ENCODE measurements at regions not wholly inside any gene's neighbourhood (a gene's known extent, or its start where the extent isn't known, plus 50 kb on each side); places are given as distances from the start of the nearest gene placed in this dataset.

DNA sequence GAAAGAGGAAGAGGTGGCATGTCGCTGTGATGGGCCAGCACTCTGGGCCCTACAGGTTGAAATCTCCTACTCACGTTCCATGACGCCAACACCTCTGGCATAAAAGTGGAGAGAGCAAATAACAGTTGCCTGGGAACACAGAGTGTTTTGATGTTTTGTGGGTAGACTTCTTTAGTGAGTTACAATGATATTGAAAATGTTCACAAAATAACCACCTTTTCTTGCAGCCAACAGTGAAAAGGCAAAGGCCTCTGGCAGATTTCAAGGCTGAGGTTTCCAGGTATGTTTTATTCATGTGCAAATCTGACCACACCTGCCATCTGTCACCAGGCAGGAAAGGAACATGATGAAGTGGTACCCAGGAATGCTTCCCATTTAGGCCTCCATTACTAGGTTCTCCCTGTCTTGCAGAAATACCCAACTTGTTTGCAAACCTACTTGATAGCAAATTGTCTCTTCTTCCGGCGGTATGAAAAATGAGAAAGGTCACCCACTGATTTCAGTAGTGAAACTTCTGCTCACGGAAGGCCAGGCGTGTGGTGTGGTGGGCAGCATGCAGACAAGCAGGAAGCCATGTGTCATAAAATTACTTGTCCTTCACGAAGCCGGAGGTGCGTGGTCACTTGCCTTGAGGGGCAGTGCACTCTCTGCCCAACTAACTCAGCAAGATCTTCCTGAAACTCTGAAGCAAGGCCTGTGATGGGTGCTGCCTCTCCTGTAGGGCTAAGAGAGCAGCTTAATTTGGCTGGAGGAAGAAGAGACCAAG, 299.1 kb upstream of the PRDM1 start:
- TF ChIP-seq, protein P1, sequence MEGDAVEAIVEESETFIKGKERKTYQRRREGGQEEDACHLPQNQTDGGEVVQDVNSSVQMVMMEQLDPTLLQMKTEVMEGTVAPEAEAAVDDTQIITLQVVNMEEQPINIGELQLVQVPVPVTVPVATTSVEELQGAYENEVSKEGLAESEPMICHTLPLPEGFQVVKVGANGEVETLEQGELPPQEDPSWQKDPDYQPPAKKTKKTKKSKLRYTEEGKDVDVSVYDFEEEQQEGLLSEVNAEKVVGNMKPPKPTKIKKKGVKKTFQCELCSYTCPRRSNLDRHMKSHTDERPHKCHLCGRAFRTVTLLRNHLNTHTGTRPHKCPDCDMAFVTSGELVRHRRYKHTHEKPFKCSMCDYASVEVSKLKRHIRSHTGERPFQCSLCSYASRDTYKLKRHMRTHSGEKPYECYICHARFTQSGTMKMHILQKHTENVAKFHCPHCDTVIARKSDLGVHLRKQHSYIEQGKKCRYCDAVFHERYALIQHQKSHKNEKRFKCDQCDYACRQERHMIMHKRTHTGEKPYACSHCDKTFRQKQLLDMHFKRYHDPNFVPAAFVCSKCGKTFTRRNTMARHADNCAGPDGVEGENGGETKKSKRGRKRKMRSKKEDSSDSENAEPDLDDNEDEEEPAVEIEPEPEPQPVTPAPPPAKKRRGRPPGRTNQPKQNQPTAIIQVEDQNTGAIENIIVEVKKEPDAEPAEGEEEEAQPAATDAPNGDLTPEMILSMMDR (IDR thresholded peaks at IDR 0.05): no peak
- Mint-ChIP-seq H3K4me3 (no peak overlapping the region), H3K27me3 (ENCODE audit: low read depth in 3 of 3) (peaks cover 0 to 8% (median 2%) of the 10 kb centered on the region in 3 donors), H3K9me3 (no peaks in the 10 kb centered on the region), H3K27ac (peak overlapping the region in 3 of 7 donors; percentile 59 to 79 (median 62)), H3K36me3 (peaks cover 0 to 2% of the 10 kb centered on the region in 2 donors), H3K4me1 (peaks cover 57% of the 10 kb centered on the region)
- Histone ChIP-seq H3K79me2 (ENCODE audit: insufficient read depth, low read length) (no peaks in the 10 kb centered on the region), H3K27ac (ENCODE audit: low read depth in 1 of 2, low read length in 2 of 2) (no peak overlapping the region), H3K9me3 (replicated peaks in 1 of 2; ENCODE audit: control insufficient read depth in 1 of 2, insufficient read depth in 1 of 2, low read length in 2 of 2) (no peaks in the 10 kb centered on the region), H3K27me3 (ENCODE audit: control insufficient read depth in 2 of 2, insufficient read depth in 2 of 2, low read length in 2 of 2) (no peaks in the 10 kb centered on the region), H3K4me3 (replicated peaks in 1 of 3; ENCODE audit: low read depth in 2 of 3, low read length in 3 of 3) (no peak overlapping the region), H2AFZ (ENCODE audit: insufficient read depth, low read depth, low read length, poor library complexity, severe bottlenecking) (no peak overlapping the region), H4K20me1 (ENCODE audit: insufficient read depth, low read length) (no peaks in the 10 kb centered on the region), H3K4me2 (replicated peaks; ENCODE audit: extremely low read depth, low read length, poor library complexity, severe bottlenecking) (no peak overlapping the region), H3K36me3 (replicated peaks in 1 of 2; ENCODE audit: control insufficient read depth in 1 of 2, insufficient read depth in 2 of 2, low read length in 2 of 2) (no peaks in the 10 kb centered on the region), H3K9ac (ENCODE audit: insufficient read depth, low read length, poor library complexity, severe bottlenecking) (no peak overlapping the region), H3K4me1 (ENCODE audit: control insufficient read depth in 1 of 2, insufficient read depth in 2 of 2, low read length in 2 of 2) (peaks cover 54 to 59% of the 10 kb centered on the region in 2 donors)
- intact Hi-C loops (cut with micrococcal nuclease): loop anchor here (5.0 to 10.0 kb wide), 2 partner anchors 198 to 300 kb away; partner anchors contain the start of gene PRDM1 (in 1 of the 2)
- DNase-seq: no peak
- 93% methylated on average over 4 of the region's 10 CpGs for whole genome bisulfite sequencing (ENCODE audit: insufficient coverage)

DNA sequence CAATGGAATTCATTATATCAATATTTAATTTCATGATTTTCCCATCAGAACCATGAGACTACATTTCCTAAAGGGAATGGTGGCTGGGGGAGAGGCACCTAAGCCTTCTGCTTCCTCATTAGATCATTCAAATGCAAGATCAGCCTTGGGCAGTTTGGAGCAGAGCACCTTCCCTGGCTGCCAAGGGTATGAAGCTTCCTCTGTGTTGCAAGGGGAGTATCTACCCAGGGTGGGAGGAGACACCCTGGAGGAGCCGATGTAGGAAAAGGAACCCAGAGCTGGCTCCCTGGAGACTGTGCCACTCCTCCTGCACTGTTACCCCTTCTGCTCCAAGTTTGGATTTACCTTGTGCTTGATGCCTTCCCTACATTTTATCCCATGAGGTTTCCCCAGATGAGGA, 299.7 kb upstream of the PRDM1 start:
- Mint-ChIP-seq H3K4me3 (no peak overlapping the region), H3K27ac (peak overlapping the region in 4 of 7 donors; percentile 46 to 79 (median 60)), H3K4me1 (peaks cover 50% of the 10 kb centered on the region), H3K9me3 (no peaks in the 10 kb centered on the region), H3K36me3 (peaks cover 0 to 2% of the 10 kb centered on the region in 2 donors), H3K27me3 (ENCODE audit: low read depth in 3 of 3) (peaks cover 0 to 8% (median 2%) of the 10 kb centered on the region in 3 donors)
- Histone ChIP-seq H2AFZ (ENCODE audit: insufficient read depth, low read depth, low read length, poor library complexity, severe bottlenecking) (no peak overlapping the region), H3K27me3 (ENCODE audit: control insufficient read depth in 2 of 2, insufficient read depth in 2 of 2, low read length in 2 of 2) (no peaks in the 10 kb centered on the region), H3K4me1 (ENCODE audit: control insufficient read depth in 1 of 2, insufficient read depth in 2 of 2, low read length in 2 of 2) (peaks cover 48 to 53% of the 10 kb centered on the region in 2 donors), H3K9me3 (replicated peaks in 1 of 2; ENCODE audit: control insufficient read depth in 1 of 2, insufficient read depth in 1 of 2, low read length in 2 of 2) (no peaks in the 10 kb centered on the region), H3K4me2 (replicated peaks; ENCODE audit: extremely low read depth, low read length, poor library complexity, severe bottlenecking) (no peak overlapping the region), H3K9ac (ENCODE audit: insufficient read depth, low read length, poor library complexity, severe bottlenecking) (no peak overlapping the region), H3K79me2 (ENCODE audit: insufficient read depth, low read length) (no peaks in the 10 kb centered on the region), H3K36me3 (replicated peaks in 1 of 2; ENCODE audit: control insufficient read depth in 1 of 2, insufficient read depth in 2 of 2, low read length in 2 of 2) (no peaks in the 10 kb centered on the region), H3K27ac (ENCODE audit: low read depth in 1 of 2, low read length in 2 of 2) (no peak overlapping the region), H4K20me1 (ENCODE audit: insufficient read depth, low read length) (no peaks in the 10 kb centered on the region), H3K4me3 (replicated peaks in 1 of 3; ENCODE audit: low read depth in 2 of 3, low read length in 3 of 3) (no peak overlapping the region)
- TF ChIP-seq, protein P1 (IDR thresholded peaks at IDR 0.05): no peak
- WGBS (ENCODE audit: insufficient coverage): no CpG with 5 or more reads among the region's 1 CpG
- intact Hi-C loops (cut with micrococcal nuclease): loop anchor here (5.0 to 10.0 kb wide), 2 partner anchors 198 to 301 kb away; partner anchors contain the start of gene PRDM1 (in 1 of the 2)
- DNase-seq: peak in 2 of 3 donors; percentile 26 to 35
